Type B pancreatic cell (in vitro differentiated cells): ENCODE measurements at regions not wholly inside any gene's neighbourhood (a gene's known extent, or its start where the extent isn't known, plus 50 kb on each side); places are given as distances from the start of the nearest gene placed in this dataset.

Experiments
- DNase-seq: peaks from one replicate; pipeline ENCODE4 v3.0.0; 2021; ENCODE audit warnings: mixed read lengths; ENCODE audit not compliant: unreplicated experiment; ENCODE audit errors: extremely low spot score
- H3K27ac Mint-ChIP-seq: 2 replicates; pipeline ENCODE4 v1.8.0; 2021; ENCODE audit warnings: mild to moderate bottlenecking, mixed read lengths
- H3K27me3 Mint-ChIP-seq: 2 replicates; pipeline ENCODE4 v1.8.0; 2021; ENCODE audit warnings: mixed read lengths
- H3K36me3 Mint-ChIP-seq: 2 replicates; pipeline ENCODE4 v1.8.0; 2021; ENCODE audit warnings: mixed read lengths
- H3K4me1 Mint-ChIP-seq: one replicate; pipeline ENCODE4 v1.8.0; 2021; ENCODE audit warnings: mixed read lengths; ENCODE audit not compliant: unreplicated experiment
- H3K4me3 Mint-ChIP-seq: 2 replicates; pipeline ENCODE4 v1.8.0; 2021; ENCODE audit warnings: mild to moderate bottlenecking, mixed read lengths
- H3K9me3 Mint-ChIP-seq: 2 replicates; pipeline ENCODE4 v1.8.0; 2021; ENCODE audit warnings: mixed read lengths
- CTCF ChIP-seq: fragments of 200-600 bp; sonication (generic); conservative IDR thresholded peaks from 2 replicates; pipeline ENCODE4 v1.5.0; 2021; ENCODE audit warnings: antibody characterized with exemption, mild to moderate bottlenecking

GRCh38 chr21:43364261-43364510 lies 62.7 kb downstream of the SIK1 start:
- no peak overlapping the region for H3K27ac Mint-ChIP-seq
- H3K4me3 Mint-ChIP-seq: no peak overlapping the region
- H3K27me3 Mint-ChIP-seq: peaks cover 4% of the 10 kb centered on the region
- H3K4me1 Mint-ChIP-seq: peaks cover 29% of the 10 kb centered on the region
- no peaks in the 10 kb centered on the region for H3K36me3 Mint-ChIP-seq
- DNase-seq: no peak
- no peaks in the 10 kb centered on the region for H3K9me3 Mint-ChIP-seq
- TF ChIP-seq CTCF: no peak

- peaks cover 26% of the 10 kb centered on the region for H3K4me1 Mint-ChIP-seq
- no peaks in the 10 kb centered on the region for H3K9me3 Mint-ChIP-seq
These were observed 63.2 kb downstream of the SIK1 start for GRCh38 chr21:43363506-43364260.

GRCh38 chr21:43362915-43363314 lies 64.0 kb downstream of the SIK1 start:
- Mint-ChIP-seq H3K4me1 (peaks cover 32% of the 10 kb centered on the region), H3K36me3 (no peaks in the 10 kb centered on the region), H3K4me3 (no peak overlapping the region), H3K27ac (no peak overlapping the region), H3K9me3 (no peaks in the 10 kb centered on the region), H3K27me3 (peaks cover 4% of the 10 kb centered on the region)
- DNase-seq: no peak
- no peak for TF ChIP-seq CTCF

More at GRCh38 chr21:43363506-43364260, 63.2 kb downstream of the SIK1 start:
- Mint-ChIP-seq H3K27ac (no peak overlapping the region), H3K4me3 (no peak overlapping the region), H3K27me3 (peaks cover 4% of the 10 kb centered on the region), H3K36me3 (no peaks in the 10 kb centered on the region)
- no peak for DNase-seq
- TF ChIP-seq CTCF: no peak

- DNase-seq: no peak
- H3K9me3 Mint-ChIP-seq: no peaks in the 10 kb centered on the region
- no peak for TF ChIP-seq CTCF
- H3K4me1 Mint-ChIP-seq: peaks cover 32% of the 10 kb centered on the region
- no peak overlapping the region for H3K27ac Mint-ChIP-seq
- peaks cover 4% of the 10 kb centered on the region for H3K27me3 Mint-ChIP-seq
- H3K4me3 Mint-ChIP-seq: no peak overlapping the region
- H3K36me3 Mint-ChIP-seq: no peaks in the 10 kb centered on the region
These were observed 64.6 kb downstream of the SIK1 start for GRCh38 chr21:43362321-43362791.

- DNase-seq: no peak
- Mint-ChIP-seq H3K9me3 (no peaks in the 10 kb centered on the region), H3K4me3 (peak overlapping the region; percentile 61), H3K4me1 (peaks cover 32% of the 10 kb centered on the region), H3K27me3 (peaks cover 4% of the 10 kb centered on the region), H3K36me3 (no peaks in the 10 kb centered on the region), H3K27ac (peak overlapping the region; percentile 76)
- no peak for TF ChIP-seq CTCF
These were observed 65.2 kb downstream of the SIK1 start for GRCh38 chr21:43361493-43362296.
